OCI-LY7 (cell line): ENCODE measurements at regions not wholly inside any gene's neighbourhood (a gene's known extent, or its start where the extent isn't known, plus 50 kb on each side); places are given as distances from the start of the nearest gene placed in this dataset.

Experiments used
- EZH2phosphoT487 ChIP-seq: fragments of 200-600 bp; sonication (generic); IDR thresholded peaks from 2 replicates; pipeline ENCODE4 v1.6.1; 2018; ENCODE audit warnings: low read depth, borderline replicate concordance, mild to moderate bottlenecking, mixed run types, antibody characterized with exemption, low read length, moderate library complexity, mixed read lengths
- TF ChIP-seq, protein P1 (sequence below): fragments of 200-600 bp; sonication (generic); conservative IDR thresholded peaks from 2 replicates; pipeline ENCODE4 v1.5.1; 2014; ENCODE audit warnings: mild to moderate bottlenecking, antibody characterized with exemption, low read length, moderate library complexity, mixed read lengths

DNA sequence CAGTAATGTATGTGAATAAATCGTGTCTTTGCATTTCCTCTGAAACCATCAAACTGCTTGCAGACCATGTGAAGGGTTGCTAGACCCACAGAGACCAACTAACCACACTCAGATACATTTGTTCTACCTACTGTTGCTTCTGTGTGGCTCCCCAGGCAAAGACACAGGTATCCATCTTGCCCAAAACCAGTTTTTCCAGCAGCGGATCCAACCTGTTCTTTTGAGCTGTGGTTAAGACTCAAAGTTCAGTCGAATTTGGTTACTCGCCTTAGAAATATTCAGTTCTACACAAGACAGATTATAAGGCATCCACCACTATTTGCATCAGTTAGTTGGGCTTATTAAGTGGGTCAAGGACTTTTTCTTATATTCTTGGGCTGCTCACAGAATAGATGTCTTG, 276.2 kb upstream of the EPHA4 start:
- TF ChIP-seq, protein P1, sequence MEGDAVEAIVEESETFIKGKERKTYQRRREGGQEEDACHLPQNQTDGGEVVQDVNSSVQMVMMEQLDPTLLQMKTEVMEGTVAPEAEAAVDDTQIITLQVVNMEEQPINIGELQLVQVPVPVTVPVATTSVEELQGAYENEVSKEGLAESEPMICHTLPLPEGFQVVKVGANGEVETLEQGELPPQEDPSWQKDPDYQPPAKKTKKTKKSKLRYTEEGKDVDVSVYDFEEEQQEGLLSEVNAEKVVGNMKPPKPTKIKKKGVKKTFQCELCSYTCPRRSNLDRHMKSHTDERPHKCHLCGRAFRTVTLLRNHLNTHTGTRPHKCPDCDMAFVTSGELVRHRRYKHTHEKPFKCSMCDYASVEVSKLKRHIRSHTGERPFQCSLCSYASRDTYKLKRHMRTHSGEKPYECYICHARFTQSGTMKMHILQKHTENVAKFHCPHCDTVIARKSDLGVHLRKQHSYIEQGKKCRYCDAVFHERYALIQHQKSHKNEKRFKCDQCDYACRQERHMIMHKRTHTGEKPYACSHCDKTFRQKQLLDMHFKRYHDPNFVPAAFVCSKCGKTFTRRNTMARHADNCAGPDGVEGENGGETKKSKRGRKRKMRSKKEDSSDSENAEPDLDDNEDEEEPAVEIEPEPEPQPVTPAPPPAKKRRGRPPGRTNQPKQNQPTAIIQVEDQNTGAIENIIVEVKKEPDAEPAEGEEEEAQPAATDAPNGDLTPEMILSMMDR, result no peak
- no peak for TF ChIP-seq EZH2phosphoT487
